IPS-NIHi7 (cell line): ENCODE measurements at regions not wholly inside any gene's neighbourhood (a gene's known extent, or its start where the extent isn't known, plus 50 kb on each side); places are given as distances from the start of the nearest gene placed in this dataset.

Experiments used
- DNase-seq: peaks from one replicate; pipeline ENCODE4 v3.0.0; 2012; ENCODE audit warnings: mixed read lengths; ENCODE audit errors: extremely low spot score

- DNase-seq = no peak
Measured at GRCh38 chr5:104764197-104764596, 1201.6 kb upstream of the NUDT12 start.

GRCh38 chr5:104763216-104763615 lies 1200.6 kb upstream of the NUDT12 start:
- no peak for DNase-seq

DNA sequence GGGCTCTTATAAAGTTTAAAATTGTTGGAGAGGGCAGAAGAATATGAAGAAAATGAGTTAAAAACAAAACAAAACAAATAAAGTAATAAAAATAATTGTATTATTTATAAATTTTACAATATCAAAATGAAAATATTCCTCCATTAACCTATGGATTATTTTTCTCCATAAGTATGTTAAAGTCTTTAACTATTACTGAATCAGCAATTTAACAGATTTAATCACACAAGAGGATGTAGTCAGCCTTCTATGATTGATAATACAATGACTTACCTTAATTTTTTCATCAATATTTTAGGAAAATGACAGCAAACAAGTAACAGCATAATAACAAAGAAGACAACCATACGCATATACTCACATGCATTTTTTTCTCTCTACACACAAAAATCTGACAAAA lies 1195.3 kb upstream of the NUDT12 start:
- DNase-seq = no peak

GRCh38 chr5:104755806-104756205 lies 1193.2 kb upstream of the NUDT12 start:
- DNase-seq = no peak

DNA sequence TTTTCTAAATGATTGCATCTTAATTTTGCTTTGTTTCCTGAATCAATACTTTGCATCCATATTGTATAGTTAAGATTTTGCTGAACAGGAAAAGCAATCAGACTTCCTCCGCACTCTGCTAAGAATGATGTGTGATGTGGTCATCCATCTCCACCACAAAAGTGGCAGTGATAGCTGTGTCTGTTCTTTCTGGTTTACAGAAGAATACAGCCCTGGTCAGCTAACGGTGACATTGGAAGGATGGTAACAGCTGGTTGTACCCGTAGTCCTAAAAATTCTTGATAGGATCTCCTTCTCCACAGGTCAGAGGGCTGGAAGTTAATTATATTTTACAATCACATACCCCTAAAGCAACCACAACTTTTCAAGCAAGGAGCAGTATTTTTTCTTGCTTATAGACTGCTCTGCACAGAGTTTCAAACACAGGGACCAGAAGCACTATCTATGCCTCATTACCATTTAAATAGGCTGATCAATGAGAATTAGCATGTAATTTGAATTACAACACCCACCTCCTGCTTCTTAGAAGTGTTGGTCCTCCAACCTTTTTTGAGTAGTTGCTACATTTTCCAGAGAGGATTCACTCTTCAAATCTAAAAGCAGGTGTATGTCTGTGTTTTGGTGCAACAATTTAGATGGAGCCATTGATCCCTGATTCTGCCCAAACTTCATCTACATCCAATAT lies 1191.9 kb upstream of the NUDT12 start:
- DNase-seq = peak; percentile 17

DNA sequence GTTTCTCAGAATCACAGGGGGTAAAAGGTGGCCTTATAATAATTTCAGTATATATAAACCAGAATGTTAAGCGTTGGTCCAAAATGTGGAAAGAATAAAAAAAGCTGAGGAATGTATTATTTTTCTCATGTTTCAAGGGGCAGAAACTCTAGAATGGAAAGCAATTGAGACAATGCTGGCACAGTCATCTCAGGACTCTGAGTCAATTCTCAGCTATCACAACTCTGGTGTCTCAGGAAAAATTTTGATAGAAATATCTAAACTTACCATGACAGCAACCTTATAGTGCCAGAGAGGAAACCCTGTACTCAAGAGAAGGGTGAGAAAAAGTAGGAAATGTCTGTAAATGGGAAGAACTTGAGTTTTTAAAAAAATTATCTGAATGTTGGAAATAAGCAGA lies 1189.4 kb upstream of the NUDT12 start:
- no peak for DNase-seq

DNA sequence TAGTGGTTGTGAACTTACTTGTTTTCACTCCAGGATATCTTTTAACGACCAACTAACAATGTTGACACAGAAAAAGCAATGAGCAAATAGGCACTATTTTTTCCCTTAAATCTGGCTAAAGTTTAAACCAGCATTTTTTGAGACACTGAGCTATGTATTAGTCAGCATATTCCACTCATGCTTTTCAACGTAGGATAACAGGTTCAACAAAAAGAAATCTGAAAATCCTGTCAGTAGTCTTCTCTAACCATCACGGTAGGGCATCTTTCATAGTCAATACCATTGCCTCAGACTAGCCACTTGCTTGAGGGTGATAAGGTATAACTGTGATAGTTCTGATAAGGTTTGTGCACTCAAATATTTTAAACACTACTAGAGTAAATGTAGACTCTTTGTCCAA lies 1177.3 kb upstream of the NUDT12 start:
- DNase-seq = no peak

DNA sequence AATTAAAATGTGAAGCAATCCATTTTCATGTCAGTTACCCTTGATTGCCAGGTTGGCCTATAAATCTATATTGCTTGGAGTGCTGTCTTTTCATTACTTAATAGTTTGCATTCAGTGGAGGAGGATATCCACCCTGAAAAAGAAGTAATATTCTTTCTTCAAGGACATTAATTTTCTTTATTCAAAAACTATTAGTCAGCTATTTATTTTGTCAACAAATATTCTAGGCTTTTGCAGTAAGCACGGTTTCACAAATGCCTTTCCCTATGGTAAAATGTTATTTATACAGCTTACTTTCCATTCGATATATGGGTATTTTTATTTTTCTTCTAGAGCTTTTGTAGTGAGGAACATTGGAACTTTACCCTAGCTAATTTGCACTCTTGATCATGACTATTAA lies 1176.9 kb upstream of the NUDT12 start:
- no peak for DNase-seq

- no peak for DNase-seq
Measured at GRCh38 chr5:104736073-104736472, 1173.5 kb upstream of the NUDT12 start.

DNA sequence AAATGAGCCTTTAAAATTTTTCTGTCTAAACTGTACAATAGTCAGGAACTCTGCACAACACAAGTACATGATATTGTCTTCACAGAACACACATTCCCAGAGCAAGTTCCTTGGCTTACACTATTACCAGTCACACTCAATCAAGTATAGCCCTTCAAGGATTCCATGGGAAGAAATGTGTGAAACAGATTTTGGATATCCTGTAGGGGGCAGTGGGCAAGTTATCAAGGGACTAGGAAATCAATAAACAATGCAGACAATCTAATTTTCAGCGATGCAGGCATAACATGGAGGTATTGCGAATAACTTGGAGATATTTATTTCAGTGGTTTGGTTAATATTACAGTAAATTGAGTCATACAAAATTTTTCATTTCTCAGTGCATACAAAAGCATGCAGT lies 1171.5 kb upstream of the NUDT12 start:
- no peak for DNase-seq

- no peak for DNase-seq
Measured at GRCh38 chr5:104733063-104733669, 1170.6 kb upstream of the NUDT12 start.

DNA sequence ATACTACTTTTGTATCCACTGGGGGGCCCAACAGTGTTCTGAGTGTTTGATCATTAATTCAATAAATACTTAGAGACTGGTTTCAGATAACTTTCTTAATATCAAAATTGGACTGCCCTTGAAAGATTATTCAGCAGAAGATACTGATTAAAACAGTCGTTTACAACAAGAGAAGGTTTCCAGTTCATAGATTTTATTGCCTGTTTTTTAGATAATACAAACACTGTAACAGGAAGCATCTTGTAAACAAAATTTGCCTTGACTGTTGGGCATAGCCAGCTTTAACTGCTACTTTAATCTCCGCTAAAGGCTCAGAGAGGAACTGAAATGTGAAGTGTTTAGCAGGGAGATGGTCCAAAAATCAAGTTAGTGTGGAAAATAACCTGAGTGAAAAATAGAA lies 1168.7 kb upstream of the NUDT12 start:
- DNase-seq = no peak

DNA sequence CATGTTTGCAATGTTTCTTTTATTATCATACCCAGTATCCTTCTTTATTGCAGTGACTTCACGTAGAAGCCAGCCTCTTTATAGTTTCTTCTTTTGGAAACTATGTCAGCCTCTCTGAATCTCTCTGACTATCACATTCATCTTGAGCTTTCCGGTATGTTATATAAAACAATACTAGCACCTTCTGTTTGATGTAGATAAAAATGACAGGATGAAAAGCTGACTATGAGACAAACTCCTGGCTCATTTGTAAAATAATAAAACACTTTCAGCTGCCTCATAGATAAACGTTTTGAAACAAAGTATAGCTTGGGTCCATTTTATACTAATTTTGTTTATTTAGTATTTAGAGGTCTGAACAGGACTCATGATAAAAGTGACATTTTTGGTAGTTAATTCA lies 1145.4 kb upstream of the NUDT12 start:
- no peak for DNase-seq

DNA sequence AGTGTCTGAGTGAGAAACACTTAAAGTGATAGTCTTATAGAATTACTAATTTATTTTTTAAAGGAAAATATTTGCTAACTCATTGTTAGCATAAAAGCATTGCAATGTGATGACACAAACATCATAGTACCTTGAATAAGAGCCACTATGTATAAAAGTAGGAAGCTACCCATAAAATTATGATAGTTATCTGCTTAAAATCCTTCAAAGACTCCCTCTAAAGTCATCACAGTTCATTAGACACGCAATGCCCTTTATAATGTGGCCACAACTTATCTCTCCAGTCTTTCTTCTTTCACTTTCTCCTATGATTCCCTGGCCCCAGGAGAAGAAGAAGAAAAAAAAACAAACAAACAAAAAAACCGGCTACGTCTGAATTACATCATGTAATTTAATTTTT lies 1144.0 kb upstream of the NUDT12 start:
- DNase-seq = no peak

GRCh38 chr5:104702212-104702611 lies 1139.6 kb upstream of the NUDT12 start:
- DNase-seq = no peak

GRCh38 chr5:104699438-104699837 lies 1136.8 kb upstream of the NUDT12 start:
- DNase-seq = no peak

DNA sequence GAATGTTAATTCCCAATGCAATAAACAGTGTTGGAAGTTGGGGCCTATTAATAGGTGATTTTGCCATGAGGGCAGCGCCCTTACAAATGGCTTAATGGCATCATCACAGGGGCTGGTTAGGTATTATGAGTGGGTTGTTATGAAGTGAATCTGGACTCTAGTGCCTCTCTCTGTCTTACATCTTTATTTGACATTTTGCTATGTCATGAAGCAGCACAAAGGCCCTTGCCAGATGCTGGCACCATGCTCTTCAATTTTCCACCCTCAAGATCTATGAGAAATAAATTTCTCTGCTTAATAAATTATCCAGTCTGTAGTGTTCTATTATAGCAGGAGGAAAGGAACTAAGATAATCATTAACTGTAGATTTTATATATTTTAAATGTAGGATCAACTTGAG lies 1098.7 kb upstream of the NUDT12 start:
- DNase-seq = no peak

DNA sequence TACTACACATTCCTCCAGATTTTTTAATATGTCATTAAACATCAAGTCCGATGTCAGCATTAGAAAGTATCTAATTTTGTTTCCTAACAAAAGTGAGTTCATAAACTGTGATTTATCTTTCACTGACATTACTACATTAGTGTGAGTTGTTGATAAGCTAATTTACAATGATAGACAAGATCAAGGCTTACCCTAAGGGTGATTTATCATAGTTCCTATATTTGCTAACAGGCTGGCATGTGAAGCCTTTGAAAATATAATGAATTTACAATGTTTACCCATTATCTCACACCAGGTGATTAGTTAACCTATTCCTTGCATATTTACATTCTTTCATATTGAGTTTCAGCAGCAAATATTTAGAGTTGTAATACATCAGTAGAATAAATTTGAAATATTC lies 1096.9 kb upstream of the NUDT12 start:
- DNase-seq = no peak

DNA sequence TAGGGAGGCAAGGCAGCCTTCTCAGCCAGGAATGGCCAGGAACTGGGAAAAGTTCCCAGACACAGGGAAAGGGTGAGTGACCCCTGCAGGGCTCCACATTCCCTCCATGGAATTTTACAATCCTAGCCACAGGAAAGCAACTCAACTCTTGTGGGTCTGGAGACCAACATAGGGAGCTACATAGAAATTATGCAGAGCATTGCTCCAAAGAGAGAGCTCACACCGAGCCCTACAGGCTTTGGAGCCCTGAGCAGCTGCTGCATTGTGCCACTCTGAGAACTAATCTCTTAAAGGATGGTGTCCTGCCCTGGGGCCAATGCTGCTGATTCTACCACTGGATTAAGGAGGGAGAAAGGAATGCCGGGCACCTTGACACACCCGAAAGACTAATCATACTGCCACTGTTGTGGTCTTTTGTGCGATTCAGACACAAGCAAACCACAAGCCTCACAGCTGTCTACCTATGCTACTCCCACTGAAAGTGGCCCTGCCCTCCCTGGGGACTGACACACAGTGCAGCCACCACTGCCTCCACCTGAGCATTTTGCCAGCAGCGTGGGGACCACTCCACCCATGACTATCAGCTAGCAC lies 1089.8 kb upstream of the NUDT12 start:
- peak; percentile 19 for DNase-seq

- peak; percentile 25 for DNase-seq
Measured at GRCh38 chr5:104650313-104651055, 1087.9 kb upstream of the NUDT12 start.

- no peak for DNase-seq
Measured at GRCh38 chr5:104646416-104646815, 1083.8 kb upstream of the NUDT12 start.

DNA sequence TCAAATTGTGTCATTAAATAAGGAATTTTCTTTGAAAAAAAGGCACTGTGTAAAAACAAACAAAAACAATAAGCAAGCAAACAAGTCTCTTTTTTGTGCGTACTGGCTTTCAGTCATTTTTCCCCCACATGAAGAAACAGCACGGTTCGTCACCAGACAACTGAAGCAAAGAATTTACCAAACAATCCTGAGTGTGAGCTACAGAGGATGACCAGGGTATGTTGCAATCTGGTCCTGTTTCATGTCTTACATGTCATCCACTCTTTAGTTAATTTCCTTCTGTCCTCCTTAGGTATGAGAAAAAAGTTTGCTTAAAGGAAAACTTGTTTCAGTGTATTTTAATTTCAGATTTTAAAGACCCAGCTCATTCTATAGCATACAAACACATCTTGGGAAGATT lies 1080.7 kb upstream of the NUDT12 start:
- DNase-seq = peak; percentile 9

DNA sequence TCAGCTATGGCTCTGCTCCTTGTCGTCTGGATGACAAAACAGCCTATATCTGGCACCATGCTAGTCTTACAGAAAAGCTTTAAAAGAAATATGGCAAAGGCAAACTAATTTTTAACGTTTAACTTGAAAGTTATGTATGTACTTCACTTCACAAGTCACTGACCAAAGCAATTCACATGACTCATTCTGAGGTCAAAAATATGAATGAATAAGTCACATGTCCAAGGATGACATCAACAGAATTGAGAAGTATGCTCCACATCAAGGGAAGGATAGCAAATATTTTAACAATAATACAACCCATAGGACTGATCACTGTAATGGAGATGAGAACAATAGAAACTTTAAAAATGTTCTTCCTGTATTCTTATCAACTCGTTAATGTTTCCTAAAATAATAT lies 1072.6 kb upstream of the NUDT12 start:
- no peak for DNase-seq
